ENCODE measurements at regions not wholly inside any gene's neighbourhood (a gene's known extent, or its start where the extent isn't known, plus 50 kb on each side); places are given as distances from the start of the nearest gene placed in this dataset.

DNA sequence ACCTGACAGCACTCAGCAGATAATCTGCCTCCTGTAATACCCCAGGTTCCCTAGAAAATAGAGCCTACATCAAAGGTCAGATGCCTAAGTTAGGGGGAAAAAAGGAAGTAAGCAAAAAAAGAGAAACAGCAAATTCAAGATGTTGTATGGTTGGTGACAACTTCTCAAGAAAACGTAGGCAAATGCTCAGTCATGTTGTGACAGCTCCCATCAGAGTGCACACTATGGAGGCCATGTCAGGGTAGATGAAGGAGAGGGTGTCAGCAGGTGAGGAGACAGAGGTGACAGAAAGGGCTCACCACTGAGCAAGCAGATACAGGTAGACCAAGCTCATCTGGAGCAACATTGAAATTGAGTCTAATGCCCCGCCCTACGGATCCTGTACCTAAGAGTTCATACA is 356.8 kb upstream of the BRINP1 start:
- Histone ChIP-seq H3K27ac (ENCODE audit: low read depth, low read length) (no peak overlapping the region), H3F3A (ENCODE audit: control insufficient read depth, insufficient read depth) (no peaks in the 10 kb centered on the region), H4K20me1 (ENCODE audit: control insufficient read depth, insufficient read depth, low read depth, low read length) (no peaks in the 10 kb centered on the region), H3K4me1 (ENCODE audit: control insufficient read depth, low read length) (peaks cover 6% of the 10 kb centered on the region), H3K36me3 (ENCODE audit: control insufficient read depth, low read length) (no peaks in the 10 kb centered on the region), H3K27me3 (ENCODE audit: control insufficient read depth, low read length) (no peaks in the 10 kb centered on the region), H3K4me3 (ENCODE audit: low read length) (no peak overlapping the region), H3K79me2 (ENCODE audit: control insufficient read depth, low read length) (no peaks in the 10 kb centered on the region), H3K4me2 (ENCODE audit: low read length) (no peak overlapping the region), H3K9me2 (replicated peaks; ENCODE audit: control insufficient read depth, low read length) (no peaks in the 10 kb centered on the region), H3K9me3 (ENCODE audit: control insufficient read depth, insufficient read depth, low read length) (no peaks in the 10 kb centered on the region)
- TF ChIP-seq EZH2phosphoT487 (IDR thresholded peaks at IDR 0.05; ENCODE audit: borderline replicate concordance, low read length): no peak
- TF ChIP-seq, protein P1, sequence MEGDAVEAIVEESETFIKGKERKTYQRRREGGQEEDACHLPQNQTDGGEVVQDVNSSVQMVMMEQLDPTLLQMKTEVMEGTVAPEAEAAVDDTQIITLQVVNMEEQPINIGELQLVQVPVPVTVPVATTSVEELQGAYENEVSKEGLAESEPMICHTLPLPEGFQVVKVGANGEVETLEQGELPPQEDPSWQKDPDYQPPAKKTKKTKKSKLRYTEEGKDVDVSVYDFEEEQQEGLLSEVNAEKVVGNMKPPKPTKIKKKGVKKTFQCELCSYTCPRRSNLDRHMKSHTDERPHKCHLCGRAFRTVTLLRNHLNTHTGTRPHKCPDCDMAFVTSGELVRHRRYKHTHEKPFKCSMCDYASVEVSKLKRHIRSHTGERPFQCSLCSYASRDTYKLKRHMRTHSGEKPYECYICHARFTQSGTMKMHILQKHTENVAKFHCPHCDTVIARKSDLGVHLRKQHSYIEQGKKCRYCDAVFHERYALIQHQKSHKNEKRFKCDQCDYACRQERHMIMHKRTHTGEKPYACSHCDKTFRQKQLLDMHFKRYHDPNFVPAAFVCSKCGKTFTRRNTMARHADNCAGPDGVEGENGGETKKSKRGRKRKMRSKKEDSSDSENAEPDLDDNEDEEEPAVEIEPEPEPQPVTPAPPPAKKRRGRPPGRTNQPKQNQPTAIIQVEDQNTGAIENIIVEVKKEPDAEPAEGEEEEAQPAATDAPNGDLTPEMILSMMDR (IDR thresholded peaks at IDR 0.05; ENCODE audit: low read depth, low read length, poor library complexity, severe bottlenecking): no peak

DNA sequence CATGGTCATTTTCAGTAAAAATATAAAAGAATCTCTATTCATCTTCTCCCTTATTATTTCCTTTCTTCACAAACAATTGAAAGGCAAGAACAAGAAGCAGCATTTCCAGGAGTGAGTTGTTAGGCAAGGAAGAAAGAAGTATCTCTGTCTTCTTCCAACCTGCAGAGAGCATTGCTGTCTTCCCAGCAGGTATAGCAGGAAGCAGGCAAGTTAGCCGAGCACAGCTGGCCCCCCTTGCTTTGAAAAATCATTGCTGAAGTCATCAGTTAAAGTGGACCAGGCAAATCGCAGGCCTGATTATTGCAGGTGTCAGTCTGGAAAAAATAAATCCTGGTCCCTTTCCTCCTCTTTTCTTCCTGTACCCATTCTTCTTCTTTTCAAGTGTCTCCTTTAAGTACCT is 353.1 kb upstream of the BRINP1 start:
- Histone ChIP-seq H3K4me3 (ENCODE audit: low read length) (no peak overlapping the region), H4K20me1 (ENCODE audit: control insufficient read depth, insufficient read depth, low read depth, low read length) (no peaks in the 10 kb centered on the region), H3K27ac (ENCODE audit: low read depth, low read length) (no peak overlapping the region), H3K9me3 (ENCODE audit: control insufficient read depth, insufficient read depth, low read length) (no peaks in the 10 kb centered on the region), H3K9me2 (replicated peaks; ENCODE audit: control insufficient read depth, low read length) (no peaks in the 10 kb centered on the region), H3K4me2 (ENCODE audit: low read length) (no peak overlapping the region), H3K36me3 (ENCODE audit: control insufficient read depth, low read length) (no peaks in the 10 kb centered on the region), H3F3A (ENCODE audit: control insufficient read depth, insufficient read depth) (no peaks in the 10 kb centered on the region), H3K4me1 (ENCODE audit: control insufficient read depth, low read length) (peaks cover 27% of the 10 kb centered on the region), H3K27me3 (ENCODE audit: control insufficient read depth, low read length) (no peaks in the 10 kb centered on the region), H3K79me2 (ENCODE audit: control insufficient read depth, low read length) (no peaks in the 10 kb centered on the region)
- no peak for TF ChIP-seq EZH2phosphoT487 (IDR thresholded peaks at IDR 0.05; ENCODE audit: borderline replicate concordance, low read length)
- TF ChIP-seq, protein P1 (IDR thresholded peaks at IDR 0.05; ENCODE audit: low read depth, low read length, poor library complexity, severe bottlenecking): no peak

DNA sequence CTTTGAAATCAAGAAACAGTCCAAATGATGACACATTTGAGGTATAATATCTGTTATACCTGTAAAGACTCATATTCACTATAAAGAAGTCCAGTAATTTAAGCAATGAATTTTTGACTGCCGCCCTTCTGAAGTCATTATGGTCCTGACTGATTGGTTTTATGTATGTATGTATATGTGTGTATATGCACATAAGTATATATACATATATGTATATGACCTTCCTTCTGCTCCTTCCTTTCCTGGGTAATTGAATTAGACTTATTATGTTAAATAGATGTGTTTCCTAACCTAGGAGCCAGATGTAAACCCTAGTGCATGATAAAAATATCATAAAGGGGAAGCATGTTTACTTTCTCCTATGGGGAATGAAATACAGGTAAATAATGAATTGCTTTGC is 343.1 kb upstream of the BRINP1 start:
- H3F3A ChIP-seq (ENCODE audit: control insufficient read depth, insufficient read depth): no peaks in the 10 kb centered on the region
- H3K9me3 ChIP-seq (ENCODE audit: control insufficient read depth, insufficient read depth, low read length): no peaks in the 10 kb centered on the region
- no peak for TF ChIP-seq EZH2phosphoT487 (IDR thresholded peaks at IDR 0.05; ENCODE audit: borderline replicate concordance, low read length)
- TF ChIP-seq, protein P1 (IDR thresholded peaks at IDR 0.05; ENCODE audit: low read depth, low read length, poor library complexity, severe bottlenecking): no peak
- H3K79me2 ChIP-seq (ENCODE audit: control insufficient read depth, low read length): no peaks in the 10 kb centered on the region
- H3K4me1 ChIP-seq (ENCODE audit: control insufficient read depth, low read length): peaks cover 13% of the 10 kb centered on the region
- no peaks in the 10 kb centered on the region for H3K36me3 ChIP-seq (ENCODE audit: control insufficient read depth, low read length)
- no peak overlapping the region for H3K4me2 ChIP-seq (ENCODE audit: low read length)
- H3K4me3 ChIP-seq (ENCODE audit: low read length): no peak overlapping the region
- H3K27me3 ChIP-seq (ENCODE audit: control insufficient read depth, low read length): no peaks in the 10 kb centered on the region
- H3K9me2 ChIP-seq (replicated peaks; ENCODE audit: control insufficient read depth, low read length): no peaks in the 10 kb centered on the region
- no peak overlapping the region for H3K27ac ChIP-seq (ENCODE audit: low read depth, low read length)
- H4K20me1 ChIP-seq (ENCODE audit: control insufficient read depth, insufficient read depth, low read depth, low read length): no peaks in the 10 kb centered on the region

DNA sequence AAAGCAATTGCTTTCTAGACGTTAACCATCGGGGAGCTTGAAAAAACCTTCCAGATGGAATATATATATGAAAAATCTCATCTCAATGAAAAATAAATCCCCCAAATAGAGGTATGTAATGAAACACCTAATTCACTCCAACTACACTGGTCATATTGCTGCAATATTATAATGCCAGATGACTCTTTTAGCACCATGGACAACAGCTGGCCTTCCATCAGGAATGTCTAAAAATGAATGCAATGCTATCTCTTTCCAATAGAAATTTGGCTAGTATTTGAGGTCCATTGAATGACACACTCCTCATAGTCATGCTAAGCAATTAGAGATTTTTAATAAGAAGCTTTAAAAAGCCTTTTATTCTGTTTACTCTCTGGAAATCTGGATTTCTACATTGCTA is 340.2 kb upstream of the BRINP1 start:
- peaks cover 1% of the 10 kb centered on the region for H3K4me1 ChIP-seq (ENCODE audit: control insufficient read depth, low read length)
- H3K4me2 ChIP-seq (ENCODE audit: low read length): no peak overlapping the region
- no peaks in the 10 kb centered on the region for H3F3A ChIP-seq (ENCODE audit: control insufficient read depth, insufficient read depth)
- H4K20me1 ChIP-seq (ENCODE audit: control insufficient read depth, insufficient read depth, low read depth, low read length): no peaks in the 10 kb centered on the region
- TF ChIP-seq EZH2phosphoT487 (IDR thresholded peaks at IDR 0.05; ENCODE audit: borderline replicate concordance, low read length): no peak
- TF ChIP-seq, protein P1 (IDR thresholded peaks at IDR 0.05; ENCODE audit: low read depth, low read length, poor library complexity, severe bottlenecking): no peak
- H3K79me2 ChIP-seq (ENCODE audit: control insufficient read depth, low read length): no peaks in the 10 kb centered on the region
- H3K9me2 ChIP-seq (replicated peaks; ENCODE audit: control insufficient read depth, low read length): no peaks in the 10 kb centered on the region
- H3K36me3 ChIP-seq (ENCODE audit: control insufficient read depth, low read length): no peaks in the 10 kb centered on the region
- H3K27ac ChIP-seq (ENCODE audit: low read depth, low read length): no peak overlapping the region
- H3K27me3 ChIP-seq (ENCODE audit: control insufficient read depth, low read length): no peaks in the 10 kb centered on the region
- H3K4me3 ChIP-seq (ENCODE audit: low read length): no peak overlapping the region
- no peaks in the 10 kb centered on the region for H3K9me3 ChIP-seq (ENCODE audit: control insufficient read depth, insufficient read depth, low read length)

Data from DOHH2 (cell line).